Right lobe of liver (tissue), 6 donors: ENCODE measurements at regions not wholly inside any gene's neighbourhood (a gene's known extent, or its start where the extent isn't known, plus 50 kb on each side); places are given as distances from the start of the nearest gene placed in this dataset.

ENCODE experiments used
- ATAC-seq, 4 donors: fragments of 200-7000 bp; cut with Tn5 transposase; one replicate each; pipeline ENCODE4 v1.9.1; 2020; ENCODE audit warnings: mild to moderate bottlenecking in 4 of 4, moderate library complexity in 4 of 4
- DNase-seq, 3 donors: peaks; one replicate each; pipeline ENCODE4 v3.0.0-alpha.2; 2020
- H3K27ac ChIP-seq, 3 donors: fragments of 200-600 bp; one replicate each; pipeline ENCODE4 v1.8.0; 2022
- H3K27me3 ChIP-seq, 2 donors: fragments of 200-600 bp; one replicate each; pipeline ENCODE4 v1.8.0; 2022
- H3K36me3 ChIP-seq, 4 donors: fragments of 200-600 bp; sonication (generic) in 1 of 4; one replicate each; pipeline versions ENCODE4 v1.5.1 to v1.8.0; 2017 to 2022; ENCODE audit warnings: control low read depth in 1 of 4
- H3K4me1 ChIP-seq, 4 donors: fragments of 200-600 bp; sonication (generic) in 1 of 4; one replicate each; pipeline versions ENCODE4 v1.5.1 to v1.8.0; 2017 to 2022; ENCODE audit warnings: control low read depth in 1 of 4
- H3K4me3 ChIP-seq, 3 donors: fragments of 200-600 bp; one replicate each; pipeline ENCODE4 v1.8.0; 2022
- H3K9me3 ChIP-seq, 4 donors: fragments of 200-600 bp; sonication (generic) in 1 of 4; one replicate each; pipeline versions ENCODE4 v1.5.1 to v1.8.0; 2017 to 2022; ENCODE audit warnings: control low read depth in 1 of 4
- CTCF ChIP-seq, 4 donors: fragments of 200-600 bp in 3 of 4; fragments of 450-650 bp in 1 of 4; IDR thresholded peaks; one replicate each; pipeline versions ENCODE4 v1.5.1 to v1.8.0; 2016 to 2022; ENCODE audit warnings: antibody characterized with exemption in 4 of 4, mild to moderate bottlenecking in 2 of 4
- POLR2A ChIP-seq: fragments of 450-650 bp; IDR thresholded peaks from one replicate; pipeline ENCODE4 v1.6.1; 2017; ENCODE audit warnings: antibody characterized with exemption, mild to moderate bottlenecking
- WGBS: methylation state at CpG from one replicate; pipeline ENCODE4 v1.1.6; 2018; ENCODE audit warnings: low coverage, low lambda C conversion rate; ENCODE audit not compliant: insufficient coverage; ENCODE audit errors: missing lambda C conversion rate; 5-methylcytosine and 5-hydroxymethylcytosine counted together
- intact Hi-C, 2 donors: fragments of 100-400 bp; cut with DNase I; formaldehyde crosslinking; loops; one replicate each; pipeline versions ENCODE4 v1.11.2 to v1.14.1; 2022
- donor health status: DM: no; HTN: yes; CAD: no.
- donor health status: DM: no; HTN: no; CAD: no.
- donor health status: DM: no; HTN: no; CAD: no.
- donor health status: DM: no; HTN: yes; CAD: no.
- donor health status: DM: no; HTN: yes; CAD: no.

DNA sequence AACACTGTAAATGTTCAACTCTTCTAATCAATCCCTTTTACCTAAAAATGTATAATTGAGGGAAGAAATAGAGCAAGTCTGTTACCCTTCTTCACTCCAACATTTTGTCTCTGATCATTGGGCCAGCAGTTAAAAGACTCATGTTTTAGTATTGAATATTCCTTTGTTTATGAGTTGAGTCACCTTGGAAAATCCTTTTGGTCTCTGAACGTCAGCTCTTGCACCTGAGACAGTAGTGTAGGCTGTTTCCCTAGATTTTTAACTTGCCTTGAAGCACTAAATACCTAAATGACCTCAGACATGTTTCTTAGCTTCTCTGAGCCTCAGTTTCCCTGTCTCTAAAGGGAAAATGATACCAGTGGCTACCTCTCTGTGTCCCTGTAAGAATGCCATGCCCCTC, 184.2 kb downstream of the RFC3 start:
- TF ChIP-seq POLR2A (no peak), CTCF (IDR thresholded peaks at IDR 0.05) (no peak)
- ATAC-seq, result no peak
- Histone ChIP-seq H3K36me3 (no peaks in the 10 kb centered on the region), H3K4me1 (peaks cover 0 to 6% (median 0%) of the 10 kb centered on the region in 4 donors), H3K27ac (no peak overlapping the region), H3K27me3 (no peaks in the 10 kb centered on the region), H3K9me3 (no peaks in the 10 kb centered on the region), H3K4me3 (no peak overlapping the region)
- no peak for DNase-seq
- intact Hi-C loops, result no loop called here
- WGBS, result 40% methylated on average over 1 of the region's 1 CpG

- WGBS, result 90% methylated on average over 4 of the region's 4 CpGs
- Histone ChIP-seq H3K36me3 (no peaks in the 10 kb centered on the region), H3K4me1 (peaks cover 0 to 6% (median 0%) of the 10 kb centered on the region in 4 donors), H3K9me3 (no peaks in the 10 kb centered on the region), H3K27me3 (no peaks in the 10 kb centered on the region), H3K4me3 (no peak overlapping the region), H3K27ac (no peak overlapping the region)
- DNase-seq (no peak), ATAC-seq (no peak)
- TF ChIP-seq CTCF (IDR thresholded peaks at IDR 0.05) (no peak), POLR2A (no peak)
- intact Hi-C loops, result no loop called here
These were observed 185.0 kb downstream of the RFC3 start for GRCh38 chr13:34002924-34003323.

DNA sequence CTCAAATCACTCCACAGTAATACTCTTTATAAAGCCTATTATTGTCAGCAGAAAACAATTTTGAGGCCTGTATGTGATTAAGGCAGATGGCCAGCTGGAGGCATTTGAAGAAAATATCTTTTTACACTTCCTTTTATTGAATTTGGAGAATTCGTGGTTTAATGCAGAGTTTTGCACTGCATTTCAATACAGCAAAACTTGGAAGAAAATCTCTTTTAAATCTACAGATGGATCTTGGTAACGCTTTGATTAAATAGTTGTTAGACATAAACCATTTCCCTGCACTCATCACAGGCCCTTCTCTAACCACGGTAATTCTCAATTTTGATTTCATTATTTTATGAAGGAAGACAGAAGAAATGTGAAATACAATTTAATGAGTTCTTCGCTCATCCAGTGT, 185.7 kb downstream of the RFC3 start:
- H3K27me3 ChIP-seq, result no peaks in the 10 kb centered on the region
- DNase-seq, result no peak
- WGBS, result 46% methylated on average over 4 of the region's 4 CpGs
- H3K27ac ChIP-seq, result no peak overlapping the region
- no peak for TF ChIP-seq POLR2A
- TF ChIP-seq CTCF (IDR thresholded peaks at IDR 0.05), result no peak
- no peaks in the 10 kb centered on the region for H3K36me3 ChIP-seq
- ATAC-seq, result no peak
- no peaks in the 10 kb centered on the region for H3K9me3 ChIP-seq
- intact Hi-C loops, result no loop called here
- H3K4me1 ChIP-seq, result peaks cover 0 to 6% (median 0%) of the 10 kb centered on the region in 4 donors
- no peak overlapping the region for H3K4me3 ChIP-seq

GRCh38 chr13:34004676-34005075, 186.7 kb downstream of the RFC3 start:
- no peak overlapping the region for H3K4me3 ChIP-seq
- ATAC-seq (no peak), DNase-seq (no peak)
- H3K27ac ChIP-seq, result no peak overlapping the region
- no peaks in the 10 kb centered on the region for H3K27me3 ChIP-seq
- no peaks in the 10 kb centered on the region for H3K36me3 ChIP-seq
- intact Hi-C loops, result no loop called here
- H3K4me1 ChIP-seq, result peaks cover 0 to 6% (median 0%) of the 10 kb centered on the region in 4 donors
- WGBS, result 87% methylated on average over 7 of the region's 14 CpGs
- no peaks in the 10 kb centered on the region for H3K9me3 ChIP-seq
- TF ChIP-seq POLR2A (no peak), CTCF (IDR thresholded peaks at IDR 0.05) (no peak)

GRCh38 chr13:34006011-34006410, 188.1 kb downstream of the RFC3 start:
- Histone ChIP-seq H3K4me3 (no peak overlapping the region), H3K9me3 (no peaks in the 10 kb centered on the region), H3K27ac (no peak overlapping the region), H3K4me1 (peaks cover 0 to 4% (median 0%) of the 10 kb centered on the region in 4 donors), H3K36me3 (no peaks in the 10 kb centered on the region), H3K27me3 (no peaks in the 10 kb centered on the region)
- 68% methylated on average over 2 of the region's 2 CpGs for WGBS
- TF ChIP-seq POLR2A (no peak), CTCF (IDR thresholded peaks at IDR 0.05) (no peak)
- ATAC-seq (no peak), DNase-seq (no peak)
- intact Hi-C loops, result no loop called here
